Inferior parietal cortex (tissue), 1 donor: ENCODE measurements at regions not wholly inside any gene's neighbourhood (a gene's known extent, or its start where the extent isn't known, plus 50 kb on each side); places are given as distances from the start of the nearest gene placed in this dataset.
"Not testable (repeated sequence)": the region's sequence is repeated elsewhere in the genome, so short reads cannot be mapped to it uniquely, and the experiment has no call there.

Experiments
- DNase-seq: peaks from one replicate; pipeline ENCODE4 v3.0.0-alpha.2; 2016; ENCODE audit errors: extremely low spot score

DNA sequence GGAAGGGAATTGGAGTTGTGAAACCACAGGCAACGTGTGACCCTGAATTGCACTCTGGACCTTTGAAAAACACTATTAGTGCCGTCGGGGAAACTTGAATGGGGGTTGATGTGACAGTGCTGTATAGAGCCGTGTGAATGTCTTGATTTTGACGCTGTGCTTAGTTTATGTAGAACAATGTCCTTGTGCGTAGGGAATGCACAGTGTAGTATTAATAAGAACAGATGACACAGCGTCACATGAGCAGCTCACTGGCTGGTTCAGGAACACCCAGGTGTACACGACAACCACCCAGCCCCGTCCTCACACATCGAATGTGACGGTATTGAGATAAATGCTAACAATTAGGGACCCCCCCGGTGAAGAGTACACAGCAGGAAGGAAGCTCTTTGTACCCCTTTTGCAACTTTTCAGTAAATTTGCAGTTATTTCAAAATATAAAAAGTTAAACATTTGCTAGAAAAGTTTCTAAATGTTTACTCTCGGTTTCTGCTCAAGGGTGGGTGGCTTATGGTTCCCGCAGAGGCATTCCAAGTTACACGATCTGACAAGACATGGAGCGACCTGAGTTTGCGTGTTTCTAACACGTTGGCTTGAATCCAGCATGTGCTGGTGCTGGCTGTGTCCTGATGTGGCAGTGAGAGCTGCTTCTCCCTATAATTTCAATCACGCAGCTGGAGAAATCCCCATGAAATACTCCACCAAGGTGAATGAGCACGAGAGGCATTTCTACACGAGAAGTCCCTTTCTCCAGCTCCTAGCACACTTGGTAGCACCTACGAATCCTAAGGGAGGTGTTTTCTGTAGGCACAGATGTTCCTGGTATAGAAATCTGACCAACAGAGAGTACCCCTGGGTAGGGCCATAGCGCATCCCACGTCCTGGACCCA, 208.0 kb upstream of the EXOC2 start:
- no peak for DNase-seq

GRCh38 chr6:897528-898207, 204.7 kb upstream of the EXOC2 start:
- no peak for DNase-seq

DNA sequence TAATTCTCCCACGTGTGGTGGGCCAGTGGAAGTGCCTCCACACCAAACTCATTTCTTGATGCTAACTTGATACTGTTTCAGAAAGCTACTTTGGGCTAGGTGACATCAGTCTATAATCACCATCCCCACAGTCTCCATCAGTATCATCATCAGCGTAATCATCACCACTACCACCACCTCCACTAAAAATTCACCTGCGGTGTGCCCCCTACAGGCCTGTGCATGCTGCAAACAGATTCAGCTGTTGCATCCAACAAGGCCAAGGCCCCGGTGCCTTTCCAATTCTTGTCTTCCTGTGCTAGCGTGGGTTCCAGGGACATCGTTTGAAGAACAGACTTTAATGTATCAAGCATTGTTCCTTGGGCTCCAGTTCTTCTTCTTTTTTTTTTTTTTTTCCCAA, 201.3 kb upstream of the EXOC2 start:
- no peak for DNase-seq

- no peak for DNase-seq
These were observed 198.1 kb upstream of the EXOC2 start for GRCh38 chr6:890995-891394.

DNA sequence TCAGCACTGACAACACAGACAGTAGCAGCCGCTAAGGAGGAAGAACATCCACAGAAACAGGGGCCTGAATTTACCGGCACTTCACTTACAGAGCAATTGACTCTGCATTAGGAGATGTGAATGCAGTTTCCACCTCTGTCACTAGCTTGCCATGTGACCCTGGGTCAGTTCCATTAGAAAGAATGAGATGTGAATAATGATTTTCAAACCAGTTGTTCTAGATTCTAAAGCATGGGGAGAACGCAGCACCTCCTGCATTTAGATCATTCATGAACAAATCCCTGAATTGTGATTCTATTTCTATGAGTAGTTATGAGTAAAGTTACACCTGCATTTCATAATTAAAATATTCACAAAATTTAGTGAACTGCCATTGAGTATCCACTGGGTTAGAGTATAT, 197.3 kb upstream of the EXOC2 start:
- DNase-seq: no peak

- DNase-seq: no peak
These were observed 194.8 kb upstream of the EXOC2 start for GRCh38 chr6:887583-888235.

- DNase-seq: not testable (repeated sequence)
These were observed 193.2 kb upstream of the EXOC2 start for GRCh38 chr6:886116-886515.

- no peak for DNase-seq
These were observed 192.2 kb upstream of the EXOC2 start for GRCh38 chr6:885051-885590.

- no peak for DNase-seq
These were observed 191.6 kb upstream of the EXOC2 start for GRCh38 chr6:884570-884969.

GRCh38 chr6:882084-882598, 189.2 kb upstream of the EXOC2 start:
- DNase-seq: no peak

GRCh38 chr6:878179-878578, 185.2 kb upstream of the EXOC2 start:
- no peak for DNase-seq

GRCh38 chr6:875012-875411, 182.1 kb upstream of the EXOC2 start:
- DNase-seq: no peak

GRCh38 chr6:872570-873125, 179.7 kb upstream of the EXOC2 start:
- DNase-seq: no peak

DNA sequence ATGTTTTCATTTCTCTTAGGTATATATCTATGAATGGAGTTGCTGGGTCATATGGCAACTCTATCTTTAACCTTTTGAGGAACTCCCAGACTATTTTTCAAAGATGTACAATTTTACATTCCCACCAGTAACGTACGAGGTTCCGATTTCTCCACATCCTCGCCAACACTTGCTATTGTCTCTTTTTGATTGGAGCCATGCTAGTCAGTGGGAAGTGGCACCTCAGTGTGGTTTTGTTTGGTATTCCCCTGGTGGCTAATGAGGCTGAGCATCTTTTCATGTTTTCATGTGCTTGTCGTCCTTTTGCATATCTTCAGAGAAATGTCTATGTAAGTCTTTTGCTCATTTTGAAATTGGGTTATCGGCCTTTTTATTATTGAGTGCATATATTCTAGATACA, 178.6 kb upstream of the EXOC2 start:
- no peak for DNase-seq

GRCh38 chr6:870096-870495, 177.2 kb upstream of the EXOC2 start:
- DNase-seq: no peak

DNA sequence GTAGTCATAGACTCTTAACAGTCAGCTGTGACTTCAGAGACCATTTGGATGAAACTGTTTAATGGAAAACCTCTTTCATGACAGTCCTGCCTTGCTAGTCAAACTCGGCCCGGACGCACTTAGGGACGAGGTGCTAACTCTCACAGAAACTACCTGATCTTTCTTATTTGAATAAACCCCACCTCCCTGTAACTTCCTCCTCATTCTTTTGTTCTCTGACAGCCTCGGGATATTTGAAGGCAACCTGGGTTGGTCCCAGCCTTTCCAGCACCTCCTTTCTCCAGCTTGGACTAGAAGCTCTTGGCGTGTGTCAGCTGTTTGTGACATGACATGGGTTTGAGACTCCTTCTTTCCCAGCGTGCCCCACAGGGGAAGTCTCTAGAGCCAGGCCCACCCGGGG, 175.3 kb upstream of the EXOC2 start:
- DNase-seq: no peak

GRCh38 chr6:867378-867777, 174.4 kb upstream of the EXOC2 start:
- no peak for DNase-seq

- DNase-seq: no peak
These were observed 173.4 kb upstream of the EXOC2 start for GRCh38 chr6:866316-866715.

GRCh38 chr6:865846-866245, 172.9 kb upstream of the EXOC2 start:
- no peak for DNase-seq

- DNase-seq: no peak
These were observed 170.9 kb upstream of the EXOC2 start for GRCh38 chr6:863831-864230.

DNA sequence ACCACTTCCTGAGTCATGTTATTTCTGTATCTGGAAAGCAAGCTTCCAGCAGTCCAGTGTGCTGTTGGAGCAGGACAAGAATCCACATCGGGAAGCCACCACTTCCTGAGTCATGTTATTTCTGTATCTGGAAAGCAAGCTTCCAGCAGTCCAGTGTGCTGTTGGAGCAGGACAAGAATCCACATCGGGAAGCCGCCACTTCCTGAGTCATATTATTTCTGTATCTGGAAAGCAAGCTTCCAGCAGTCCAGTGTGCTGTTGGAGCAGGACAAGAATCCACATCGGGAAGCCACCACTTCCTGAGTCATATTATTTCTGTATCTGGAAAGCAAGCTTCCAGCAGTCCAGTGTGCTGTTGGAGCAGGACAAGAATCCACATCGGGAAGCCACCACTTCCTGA, 170.2 kb upstream of the EXOC2 start:
- not testable (repeated sequence) for DNase-seq

DNA sequence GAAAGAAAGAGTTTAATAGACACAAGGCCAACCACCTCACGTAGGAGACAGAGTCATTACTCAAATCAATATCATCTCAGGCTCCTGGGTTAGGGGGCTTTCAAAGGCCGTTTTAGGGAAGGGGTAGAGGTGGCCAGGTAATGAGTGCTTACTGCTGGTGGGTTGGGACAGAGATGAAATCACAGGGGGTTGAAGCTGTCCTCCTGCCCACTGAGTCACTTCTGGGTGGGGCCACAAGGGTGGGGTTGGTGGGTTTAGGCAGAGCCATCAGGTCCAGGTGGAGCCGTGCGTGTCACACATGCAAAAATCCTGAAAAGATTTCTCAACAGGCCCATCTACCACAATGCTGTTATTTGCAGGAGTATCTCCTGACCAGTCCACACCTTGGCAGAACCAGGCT, 167.0 kb upstream of the EXOC2 start:
- DNase-seq: no peak
